ENCODE measurements at regions not wholly inside any gene's neighbourhood (a gene's known extent, or its start where the extent isn't known, plus 50 kb on each side); places are given as distances from the start of the nearest gene placed in this dataset.

DNA sequence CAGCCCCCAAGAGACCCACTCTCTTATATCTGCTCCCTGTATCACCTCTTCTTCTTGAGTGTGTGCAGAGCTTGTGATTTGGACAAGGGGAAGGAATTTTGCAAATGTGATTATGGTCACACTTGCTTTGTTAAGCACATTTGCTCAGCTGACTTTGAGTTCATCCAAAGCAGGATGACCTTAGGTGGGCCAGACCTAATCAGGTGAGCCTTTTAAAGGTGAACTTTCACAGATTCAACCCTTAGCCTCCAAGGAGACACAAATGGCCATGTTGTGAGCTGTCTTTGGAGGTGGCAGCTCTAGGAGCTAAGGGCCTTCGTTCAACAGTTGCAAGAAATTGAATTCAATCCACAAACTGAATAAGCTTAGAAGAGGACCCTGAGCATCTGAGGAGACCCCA is 147.8 kb downstream of the DEFB131A start:
- TF ChIP-seq CTCF (IDR thresholded peaks at IDR 0.05; ENCODE audit: low read length) (no peak), EZH2 (optimal IDR thresholded peaks at IDR 0.05; ENCODE audit: low read depth, low read length) (no peak), EZH2phosphoT487 (IDR thresholded peaks at IDR 0.05; ENCODE audit: low read length) (no peak)

All from MM.1S (cell line).